HUDEP-2 (cell line): ENCODE measurements at regions not wholly inside any gene's neighbourhood (a gene's known extent, or its start where the extent isn't known, plus 50 kb on each side); places are given as distances from the start of the nearest gene placed in this dataset.

Experiments
- DNase-seq, 76 experiments: peaks; one replicate each; lab custom pipeline; 2025; ENCODE audit not compliant: unreplicated experiment in 76 of 76; lab: John Stamatoyannopoulos, UW

GRCh38 chr7:25314094-25314730 is 85.9 kb upstream of the NPVF start:
- no peak for DNase-seq

GRCh38 chr7:25314731-25315267 is 86.5 kb upstream of the NPVF start:
- DNase-seq: no peak

GRCh38 chr7:25316366-25316765 is 88.1 kb upstream of the NPVF start:
- DNase-seq: no peak

GRCh38 chr7:25318047-25318446 is 89.8 kb upstream of the NPVF start:
- no peak for DNase-seq

- no peak for DNase-seq
Observed at GRCh38 chr7:25319707-25320106, 91.4 kb upstream of the NPVF start.

GRCh38 chr7:25320791-25321190 is 92.5 kb upstream of the NPVF start:
- no peak for DNase-seq

GRCh38 chr7:25321424-25321823 is 93.1 kb upstream of the NPVF start:
- no peak for DNase-seq

GRCh38 chr7:25322473-25322872 is 94.2 kb upstream of the NPVF start:
- DNase-seq: no peak

- DNase-seq: no peak
Observed at GRCh38 chr7:25325186-25325757, 97.0 kb upstream of the NPVF start.

GRCh38 chr7:25326501-25327156 is 98.3 kb upstream of the NPVF start:
- DNase-seq: no peak

- DNase-seq: no peak
Observed at GRCh38 chr7:25329815-25330214, 101.5 kb upstream of the NPVF start.

GRCh38 chr7:25333296-25333928 is 105.1 kb upstream of the NPVF start:
- no peak for DNase-seq

- no peak for DNase-seq
Observed at GRCh38 chr7:25347360-25348066, 119.2 kb upstream of the NPVF start.

- no peak for DNase-seq
Observed at GRCh38 chr7:25348104-25348503, 119.8 kb upstream of the NPVF start.

GRCh38 chr7:25349283-25350017 is 121.2 kb upstream of the NPVF start:
- DNase-seq: no peak

GRCh38 chr7:25350041-25350440 is 121.8 kb upstream of the NPVF start:
- DNase-seq: no peak

GRCh38 chr7:25351761-25352160 is 123.5 kb upstream of the NPVF start:
- DNase-seq: no peak

- DNase-seq: no peak
Observed at GRCh38 chr7:25353196-25353595, 124.9 kb upstream of the NPVF start.

GRCh38 chr7:25353732-25354131 is 125.4 kb upstream of the NPVF start:
- DNase-seq: no peak

GRCh38 chr7:25356534-25357151 is 128.4 kb upstream of the NPVF start:
- no peak for DNase-seq
